Right cardiac atrium (tissue), 5 donors: ENCODE measurements at regions not wholly inside any gene's neighbourhood (a gene's known extent, or its start where the extent isn't known, plus 50 kb on each side); places are given as distances from the start of the nearest gene placed in this dataset.

Experiments used
- ATAC-seq, 2 donors: fragments of 200-7000 bp; cut with Tn5 transposase; one replicate each; pipeline versions ENCODE4 v1.8.0 to v1.9.1; 2020; ENCODE audit warnings: moderate library complexity in 2 of 2, mild to moderate bottlenecking in 1 of 2
- DNase-seq, 3 donors: peaks; one replicate each; pipeline ENCODE4 v3.0.0-alpha.2; 2020
- H3K27ac ChIP-seq: one replicate; pipeline ENCODE4 v1.5.1; 2013; ENCODE audit warnings: mild to moderate bottlenecking, low read length, control low read depth, moderate library complexity
- H3K27me3 ChIP-seq: one replicate; pipeline ENCODE4 v1.6.1; 2013; ENCODE audit not compliant: control insufficient read depth, insufficient read depth
- H3K4me1 ChIP-seq: one replicate; pipeline ENCODE4 v1.6.1; 2013; ENCODE audit warnings: low read length; ENCODE audit not compliant: control insufficient read depth, insufficient read depth
- H3K4me3 ChIP-seq: one replicate; pipeline ENCODE4 v1.5.1; 2013; ENCODE audit warnings: low read length, control low read depth
- H3K9me3 ChIP-seq: one replicate; pipeline ENCODE4 v1.6.1; 2013; ENCODE audit warnings: low read length; ENCODE audit not compliant: control insufficient read depth
- WGBS: extraction: QIAGEN DNeasy Blood & Tissue Kit; methylation state at CpG from one replicate; pipeline ENCODE4 v1.1.7; 2013; 5-methylcytosine and 5-hydroxymethylcytosine counted together
- intact Hi-C, 4 donors: fragments of 100-400 bp; cut with DNase I; formaldehyde crosslinking; loops; one replicate each; pipeline versions ENCODE4 v1.11.0 to v1.14.0; 2022 to 2023
- donor health status: healthy with polysubstance abuse.
- donor health status: DM: no; HTN: yes; CAD: no.
- donor health status: DM: no; HTN: no; CAD: no.
- donor health status: DM: no; HTN: yes; CAD: no; lungs with severe emphysema.
- donor health status: DM: yes; HTN: yes; CAD: no.

DNA sequence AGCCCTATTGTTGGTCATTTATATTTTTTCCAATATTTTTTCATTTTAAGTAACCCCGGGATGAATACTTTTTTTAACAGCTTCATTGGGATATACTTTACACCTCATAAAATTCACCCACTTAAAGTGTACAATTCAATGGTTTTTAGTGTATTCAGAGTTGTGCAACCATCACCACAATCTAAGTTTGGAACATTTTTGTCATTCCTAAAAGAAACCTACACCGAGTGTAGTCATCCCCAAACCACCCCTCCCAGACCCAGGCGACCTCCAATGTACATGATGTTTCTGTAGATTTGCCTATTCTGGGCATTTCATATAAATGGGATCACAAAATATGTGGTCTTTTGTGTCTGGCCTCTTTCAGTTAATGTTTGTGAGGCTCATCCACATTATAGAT is 118.3 kb upstream of the FRMD4B start:
- Histone ChIP-seq H3K4me3 (no peak overlapping the region), H3K27ac (no peak overlapping the region), H3K9me3 (no peaks in the 10 kb centered on the region), H3K27me3 (no peaks in the 10 kb centered on the region), H3K4me1 (peaks cover 8% of the 10 kb centered on the region)
- WGBS = 74% methylated on average over 3 of the region's 3 CpGs
- ATAC-seq = no peak
- DNase-seq = no peak
- intact Hi-C loops = no loop called here

DNA sequence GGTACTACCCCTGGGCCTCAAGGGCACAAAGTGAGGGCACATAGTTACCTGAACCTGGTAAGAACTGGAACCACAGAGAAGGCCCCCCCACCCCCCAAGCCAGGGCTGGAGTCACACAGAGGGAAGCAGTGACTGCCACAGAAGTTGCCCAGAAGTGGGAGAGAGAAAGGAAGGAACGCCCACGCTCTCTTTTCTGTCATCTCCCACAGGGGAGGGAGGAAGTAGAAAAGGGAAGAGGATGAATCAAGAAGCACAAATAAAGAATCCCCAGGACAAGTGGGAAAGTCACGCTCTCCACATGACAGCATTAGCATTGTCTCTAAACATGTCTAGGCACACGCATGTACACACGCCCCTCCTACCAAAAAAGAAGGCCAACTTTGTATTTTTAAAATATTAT is 114.7 kb upstream of the FRMD4B start:
- DNase-seq (peak in 1 of 3 donors; percentile 17), ATAC-seq (peak; percentile 54 to 58)
- no peak overlapping the region for H3K4me3 ChIP-seq
- intact Hi-C loops = no loop called here
- no peaks in the 10 kb centered on the region for H3K27me3 ChIP-seq
- 71% methylated on average over 5 of the region's 5 CpGs for WGBS
- peak overlapping the region; percentile 40 for H3K27ac ChIP-seq
- H3K9me3 ChIP-seq = no peaks in the 10 kb centered on the region
- H3K4me1 ChIP-seq = peaks cover 10% of the 10 kb centered on the region

- DNase-seq (peak; percentile 74 to 83 (median 83)), ATAC-seq (peak; percentile 96 to 97)
- H3K27ac ChIP-seq = peak overlapping the region; percentile 40
- H3K4me3 ChIP-seq = no peak overlapping the region
- intact Hi-C loops = no loop called here
- H3K27me3 ChIP-seq = no peaks in the 10 kb centered on the region
- no peaks in the 10 kb centered on the region for H3K9me3 ChIP-seq
- peaks cover 10% of the 10 kb centered on the region for H3K4me1 ChIP-seq
- 25% methylated on average over 9 of the region's 9 CpGs for WGBS
Measured at GRCh38 chr3:69499899-69500421, 114.1 kb upstream of the FRMD4B start.

GRCh38 chr3:69499422-69499821 is 113.5 kb upstream of the FRMD4B start:
- Histone ChIP-seq H3K9me3 (no peaks in the 10 kb centered on the region), H3K27ac (peak overlapping the region; percentile 75), H3K4me3 (no peak overlapping the region), H3K27me3 (no peaks in the 10 kb centered on the region), H3K4me1 (peaks cover 10% of the 10 kb centered on the region)
- DNase-seq (no peak), ATAC-seq (no peak)
- intact Hi-C loops = no loop called here
- WGBS = 52% methylated on average over 3 of the region's 3 CpGs

DNA sequence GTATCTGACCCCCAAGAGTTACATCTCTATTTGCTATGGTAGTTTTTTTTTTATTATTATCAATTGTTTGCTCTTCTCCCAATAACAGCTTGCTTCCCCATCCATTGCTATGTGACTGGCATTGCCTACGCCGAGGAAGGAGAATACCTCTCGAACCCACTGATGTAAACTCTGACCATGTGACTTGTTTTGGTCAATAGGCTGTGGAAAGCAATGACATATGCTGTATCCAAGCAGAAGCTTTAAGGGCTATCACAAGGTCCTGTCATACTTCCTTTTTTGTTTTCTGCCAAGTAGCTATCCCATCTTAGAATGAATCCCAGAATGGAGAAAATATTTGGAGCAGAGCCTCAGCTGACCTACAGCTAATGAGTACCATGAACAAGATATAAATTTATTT is 111.0 kb upstream of the FRMD4B start:
- ATAC-seq (no peak), DNase-seq (no peak)
- Histone ChIP-seq H3K4me1 (peaks cover 19% of the 10 kb centered on the region), H3K4me3 (no peak overlapping the region), H3K9me3 (no peaks in the 10 kb centered on the region), H3K27ac (no peak overlapping the region), H3K27me3 (no peaks in the 10 kb centered on the region)
- intact Hi-C loops = no loop called here
- WGBS = 92% methylated on average over 3 of the region's 3 CpGs

DNA sequence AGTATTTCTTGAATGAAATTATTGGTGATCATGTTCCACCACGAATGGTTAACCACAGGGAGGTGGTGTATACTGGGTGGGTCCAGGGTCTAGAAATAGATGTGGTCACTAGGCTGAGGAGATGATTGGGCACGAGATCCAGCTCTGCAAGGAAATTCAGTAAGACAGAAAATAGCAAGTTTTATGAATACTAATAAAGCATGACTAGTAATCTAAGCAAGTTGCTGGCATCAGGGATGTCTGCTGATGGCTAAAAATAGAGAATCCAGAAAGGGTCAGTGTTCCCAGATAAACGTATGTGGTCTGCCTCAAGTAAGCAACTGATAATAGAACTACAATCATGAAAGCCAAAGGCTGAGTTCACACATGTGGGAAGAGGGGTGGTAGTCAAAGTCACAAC is 108.3 kb upstream of the FRMD4B start:
- Histone ChIP-seq H3K4me1 (peaks cover 13% of the 10 kb centered on the region), H3K27me3 (no peaks in the 10 kb centered on the region), H3K27ac (peak overlapping the region; percentile 58), H3K4me3 (no peak overlapping the region), H3K9me3 (no peaks in the 10 kb centered on the region)
- DNase-seq (no peak), ATAC-seq (peak; percentile 42 to 46)
- WGBS = 38% methylated on average over 3 of the region's 3 CpGs
- intact Hi-C loops = no loop called here

GRCh38 chr3:69493157-69493556 is 107.3 kb upstream of the FRMD4B start:
- Histone ChIP-seq H3K4me1 (peaks cover 11% of the 10 kb centered on the region), H3K27ac (no peak overlapping the region), H3K27me3 (no peaks in the 10 kb centered on the region), H3K9me3 (no peaks in the 10 kb centered on the region), H3K4me3 (no peak overlapping the region)
- intact Hi-C loops = no loop called here
- peak in 1 of 2 donors; percentile 81 for ATAC-seq
- 36% methylated on average over 3 of the region's 3 CpGs for WGBS
- peak in 1 of 3 donors; percentile 49 for DNase-seq

DNA sequence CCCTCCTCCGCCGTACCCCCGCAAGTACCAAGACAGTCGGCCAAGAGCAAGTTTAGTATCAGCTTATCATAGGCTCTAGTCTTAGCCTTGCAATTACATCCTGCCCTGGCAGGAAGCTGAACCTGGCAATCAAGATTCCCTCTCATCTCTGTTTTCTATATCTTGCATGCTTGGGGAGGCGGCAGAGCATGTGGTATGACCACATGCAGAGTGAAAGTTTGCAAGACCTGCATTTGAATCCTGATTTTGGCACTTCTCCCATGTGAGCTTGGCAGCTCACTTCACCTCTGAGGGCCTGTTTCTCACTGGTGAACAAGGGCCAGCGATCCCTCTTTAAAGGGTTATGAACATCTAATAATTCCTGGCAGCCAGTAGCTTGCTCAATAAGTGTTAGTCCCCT is 106.1 kb upstream of the FRMD4B start:
- WGBS = 53% methylated on average over 6 of the region's 6 CpGs
- DNase-seq = peak in 1 of 3 donors; percentile 18
- peak overlapping the region; percentile 30 for H3K27ac ChIP-seq
- intact Hi-C loops = no loop called here
- no peaks in the 10 kb centered on the region for H3K27me3 ChIP-seq
- H3K4me3 ChIP-seq = no peak overlapping the region
- no peaks in the 10 kb centered on the region for H3K9me3 ChIP-seq
- peaks cover 11% of the 10 kb centered on the region for H3K4me1 ChIP-seq
- peak; percentile 15 to 36 for ATAC-seq

GRCh38 chr3:69490971-69491370 is 105.1 kb upstream of the FRMD4B start:
- no peaks in the 10 kb centered on the region for H3K27me3 ChIP-seq
- no peaks in the 10 kb centered on the region for H3K9me3 ChIP-seq
- H3K4me1 ChIP-seq = peaks cover 11% of the 10 kb centered on the region
- H3K4me3 ChIP-seq = no peak overlapping the region
- WGBS = 72% methylated on average over 5 of the region's 5 CpGs
- ATAC-seq (no peak), DNase-seq (no peak)
- intact Hi-C loops = no loop called here
- no peak overlapping the region for H3K27ac ChIP-seq

- Histone ChIP-seq H3K4me1 (peaks cover 11% of the 10 kb centered on the region), H3K27ac (no peak overlapping the region), H3K4me3 (no peak overlapping the region), H3K27me3 (no peaks in the 10 kb centered on the region), H3K9me3 (no peaks in the 10 kb centered on the region)
- intact Hi-C loops = no loop called here
- 18% methylated on average over 1 of the region's 1 CpG for WGBS
- ATAC-seq (no peak), DNase-seq (no peak)
Measured at GRCh38 chr3:69490235-69490634, 104.3 kb upstream of the FRMD4B start.

DNA sequence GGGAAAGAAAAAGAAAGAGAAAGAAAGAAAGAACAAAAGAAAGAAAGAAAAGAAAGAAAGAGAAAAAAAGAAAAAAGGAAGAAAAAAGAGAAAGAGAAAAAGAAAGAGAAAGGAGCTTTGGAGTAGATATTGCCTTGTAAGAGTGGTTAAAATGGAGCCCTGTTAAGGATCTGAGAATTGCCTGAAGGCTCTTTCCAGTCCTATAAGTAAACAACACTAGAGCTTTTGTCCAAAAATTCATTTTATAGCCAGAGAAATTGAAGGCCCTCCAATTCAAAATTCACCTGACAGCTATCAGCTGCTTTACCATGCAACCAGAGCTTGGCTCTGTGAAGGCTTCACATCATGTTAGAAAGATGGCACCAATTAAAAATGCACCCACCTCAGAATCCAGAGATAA is 102.1 kb upstream of the FRMD4B start:
- Histone ChIP-seq H3K4me3 (no peak overlapping the region), H3K4me1 (peaks cover 4% of the 10 kb centered on the region), H3K9me3 (no peaks in the 10 kb centered on the region), H3K27me3 (no peaks in the 10 kb centered on the region), H3K27ac (no peak overlapping the region)
- intact Hi-C loops = no loop called here
- no peak for ATAC-seq
- DNase-seq = no peak

GRCh38 chr3:69485489-69485888 is 99.6 kb upstream of the FRMD4B start:
- DNase-seq (peak in 1 of 3 donors; percentile 37), ATAC-seq (peak; percentile 17 to 28)
- Histone ChIP-seq H3K27ac (no peak overlapping the region), H3K4me1 (peaks cover 2% of the 10 kb centered on the region), H3K4me3 (no peak overlapping the region), H3K9me3 (no peaks in the 10 kb centered on the region), H3K27me3 (no peaks in the 10 kb centered on the region)
- 98% methylated on average over 4 of the region's 4 CpGs for WGBS
- intact Hi-C loops = no loop called here
